ENCODE measurements at regions not wholly inside any gene's neighbourhood (a gene's known extent, or its start where the extent isn't known, plus 50 kb on each side); places are given as distances from the start of the nearest gene placed in this dataset.
"Not testable (repeated sequence)": the region's sequence is repeated elsewhere in the genome, so short reads cannot be mapped to it uniquely, and the experiment has no call there.

GRCh38 chr3:158026236-158026635 is 80.0 kb downstream of the SHOX2 start:
- no peak overlapping the region for H3K4me3 ChIP-seq (ENCODE audit: low read length)
- no peak for TF ChIP-seq CTCF (conservative IDR thresholded peaks at IDR 0.05; ENCODE audit: low read depth, low read length)
- no peak for DNase-seq (ENCODE audit: low read depth)

DNA sequence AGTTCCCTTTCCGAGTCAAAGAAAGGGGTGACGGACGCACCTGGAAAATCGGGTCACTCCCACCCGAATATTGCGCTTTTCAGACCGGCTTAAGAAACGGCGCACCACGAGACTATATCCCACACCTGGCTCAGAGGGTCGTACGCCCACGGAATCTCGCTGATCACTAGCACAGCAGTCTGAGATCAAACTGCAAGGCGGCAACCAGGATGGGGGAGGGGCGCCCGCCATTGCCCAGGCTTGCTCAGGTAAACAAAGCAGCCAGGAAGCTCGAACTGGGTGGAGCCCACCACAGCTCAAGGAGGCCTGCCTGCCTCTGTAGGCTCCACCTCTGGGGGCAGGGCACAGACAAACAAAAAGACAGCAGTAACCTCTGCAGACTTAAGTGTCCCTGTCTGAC is 86.3 kb downstream of the SHOX2 start:
- H3K4me3 ChIP-seq (ENCODE audit: low read length); DNase-seq (ENCODE audit: low read depth): not testable (repeated sequence)

DNA sequence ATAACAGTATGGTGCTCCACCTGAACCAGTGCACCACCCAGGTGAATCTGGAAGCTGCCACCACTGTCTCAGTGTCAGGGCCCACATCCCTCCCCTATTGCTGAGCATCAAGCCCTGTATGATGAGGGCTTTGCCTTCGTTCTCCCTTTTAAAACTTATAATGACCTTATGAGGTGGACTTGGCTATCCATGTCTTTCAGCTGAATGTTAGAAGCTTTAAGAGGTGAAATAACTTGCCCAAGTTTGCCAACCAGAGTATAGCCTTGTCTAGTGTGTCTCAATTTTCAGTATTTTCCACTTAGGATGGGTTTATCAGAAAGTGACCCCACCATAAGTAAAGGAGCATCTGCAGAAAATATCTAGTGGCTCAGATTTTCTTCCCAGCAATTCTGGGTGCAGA is 87.8 kb downstream of the SHOX2 start:
- DNase-seq (ENCODE audit: low read depth) = no peak
- TF ChIP-seq CTCF (conservative IDR thresholded peaks at IDR 0.05; ENCODE audit: low read depth, low read length) = no peak
- H3K4me3 ChIP-seq (ENCODE audit: low read length) = no peak overlapping the region

DNA sequence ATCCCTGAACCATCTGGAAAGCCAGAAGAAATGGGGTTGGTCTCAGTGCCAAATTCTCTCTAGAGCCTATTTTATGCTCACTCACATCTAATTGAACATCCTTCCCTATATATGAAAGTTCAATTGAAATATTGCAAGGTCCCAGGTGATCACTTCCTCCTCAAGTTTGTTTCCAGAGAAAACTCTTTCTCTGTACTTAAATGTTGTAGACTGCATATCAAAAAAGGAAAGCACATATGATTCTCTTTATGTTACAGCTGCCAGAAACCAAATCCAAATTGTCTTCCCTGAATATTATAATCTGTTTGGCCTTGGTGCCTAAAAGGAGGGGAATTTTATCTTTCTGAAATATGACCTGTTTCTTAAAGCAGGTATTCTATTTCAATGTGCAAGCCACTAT is 93.3 kb downstream of the SHOX2 start:
- H3K4me3 ChIP-seq (ENCODE audit: low read length) = no peak overlapping the region
- DNase-seq (ENCODE audit: low read depth) = no peak
- TF ChIP-seq CTCF (conservative IDR thresholded peaks at IDR 0.05; ENCODE audit: low read depth, low read length) = no peak

DNA sequence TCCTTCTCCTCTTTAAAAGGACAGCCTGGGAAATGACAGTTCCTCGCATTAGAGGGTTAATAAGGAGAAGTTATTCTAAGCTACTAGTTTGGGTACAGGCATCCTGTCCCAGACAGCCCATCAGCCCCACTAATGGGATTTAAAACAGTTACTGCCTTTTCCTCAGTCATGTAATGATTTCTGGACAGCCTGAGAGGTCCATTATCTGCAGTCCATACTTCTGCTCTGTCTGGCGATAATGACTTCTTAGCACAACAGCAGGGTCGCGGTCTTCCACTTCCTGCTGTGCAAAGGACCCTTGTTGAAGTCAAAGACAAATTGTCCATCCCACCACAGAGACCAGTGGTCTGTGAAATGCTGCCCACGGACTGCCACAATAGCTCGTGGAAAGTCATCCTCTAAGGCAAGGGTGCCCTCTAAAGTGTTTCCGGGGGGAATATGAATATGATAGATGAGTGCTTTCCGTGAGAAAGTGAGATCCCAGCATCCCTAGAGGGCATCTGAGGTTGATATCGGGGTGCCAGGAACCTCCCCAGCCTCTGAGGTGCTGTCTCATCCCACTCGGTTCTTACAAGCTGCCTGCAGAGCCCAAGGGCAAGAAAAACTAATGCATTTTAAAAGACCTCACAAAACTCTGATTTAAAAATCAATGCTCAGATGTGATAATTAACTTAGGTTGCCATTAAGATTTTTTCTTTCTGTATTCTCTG is 100.7 kb downstream of the SHOX2 start:
- no peak for TF ChIP-seq CTCF (conservative IDR thresholded peaks at IDR 0.05; ENCODE audit: low read depth, low read length)
- H3K4me3 ChIP-seq (ENCODE audit: low read length) = no peak overlapping the region
- no peak for DNase-seq (ENCODE audit: low read depth)

DNA sequence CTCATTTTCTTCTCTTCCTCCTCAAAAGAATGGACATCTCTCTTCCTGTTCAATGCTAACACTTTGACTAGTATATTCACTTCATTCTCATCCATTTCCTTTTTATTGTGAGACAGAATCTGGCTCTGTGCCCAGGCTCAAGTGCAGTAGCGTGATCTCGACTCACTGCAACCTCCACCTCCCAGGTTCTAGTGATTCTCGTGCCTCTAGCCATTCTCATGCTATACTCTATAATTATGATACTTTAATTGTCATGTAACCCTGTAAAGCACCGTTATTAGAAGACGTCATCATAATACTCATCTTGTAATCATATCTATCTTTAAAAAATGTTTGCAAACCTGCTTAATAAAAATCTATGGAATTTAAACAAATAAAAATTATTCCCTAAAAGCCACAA is 107.0 kb downstream of the SHOX2 start:
- no peak for DNase-seq (ENCODE audit: low read depth)

GRCh38 chr3:157982359-157982758 is 123.9 kb downstream of the SHOX2 start:
- TF ChIP-seq CTCF (conservative IDR thresholded peaks at IDR 0.05; ENCODE audit: low read depth, low read length) = no peak
- no peak for DNase-seq (ENCODE audit: low read depth)
- no peak overlapping the region for H3K4me3 ChIP-seq (ENCODE audit: low read length)

More for the DNA sequence above, 107.0 kb downstream of the SHOX2 start:
- no peak for TF ChIP-seq CTCF (conservative IDR thresholded peaks at IDR 0.05; ENCODE audit: low read depth, low read length)
- no peak overlapping the region for H3K4me3 ChIP-seq (ENCODE audit: low read length)

All from retinal pigment epithelial cell (primary cell).